Fibroblast of skin of right quadriceps (primary cell): ENCODE measurements at regions not wholly inside any gene's neighbourhood (a gene's known extent, or its start where the extent isn't known, plus 50 kb on each side); places are given as distances from the start of the nearest gene placed in this dataset.
A peak's percentile ranks its signal among the peaks of the same experiment; 100 is the strongest.

Experiments
- DNase-seq: peaks from one replicate; pipeline ENCODE4 v3.0.0-alpha.2; 2013

DNA sequence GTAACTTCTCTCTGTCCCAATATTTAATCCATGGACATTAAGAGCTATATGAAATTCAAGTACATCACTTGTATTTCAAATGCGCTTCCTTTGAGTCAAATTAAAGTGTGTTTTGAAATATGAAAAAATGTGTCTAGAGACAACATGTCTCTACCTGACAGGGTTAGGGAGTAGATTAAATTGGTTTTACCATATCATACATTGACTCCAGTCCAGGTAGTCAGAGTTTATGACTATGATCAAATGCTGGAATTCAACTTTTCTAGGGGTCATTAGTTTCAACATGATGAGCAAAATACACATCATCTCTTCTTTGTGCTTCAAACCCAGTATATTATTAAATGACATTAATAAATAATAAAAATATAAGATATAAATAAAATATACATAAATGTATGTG, 259.2 kb downstream of the CDH10 start:
- no peak for DNase-seq

- DNase-seq, result no peak
These were observed 256.3 kb downstream of the CDH10 start for GRCh38 chr5:24388448-24388847.

DNA sequence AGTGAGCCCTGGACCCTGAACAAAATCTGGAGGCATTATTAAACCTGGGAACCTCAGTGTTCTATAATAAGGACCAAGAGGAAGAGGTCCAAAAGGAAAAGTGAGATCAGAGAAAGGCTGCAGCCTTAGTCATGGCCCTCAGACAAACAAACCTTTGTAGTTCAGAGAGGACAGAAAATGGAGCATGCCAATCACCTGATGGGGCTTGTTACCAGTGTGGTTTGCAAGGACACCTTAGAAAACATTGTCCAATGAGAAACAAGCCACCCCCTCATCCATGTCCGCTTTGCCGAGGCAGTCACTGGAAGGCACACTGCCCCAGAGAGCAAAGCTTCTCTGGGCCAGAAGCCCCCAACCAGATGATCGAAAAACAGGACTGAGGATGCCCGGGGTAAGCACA, 254.8 kb downstream of the CDH10 start:
- no peak for DNase-seq

- DNase-seq, result no peak
These were observed 253.0 kb downstream of the CDH10 start for GRCh38 chr5:24391816-24392215.

DNA sequence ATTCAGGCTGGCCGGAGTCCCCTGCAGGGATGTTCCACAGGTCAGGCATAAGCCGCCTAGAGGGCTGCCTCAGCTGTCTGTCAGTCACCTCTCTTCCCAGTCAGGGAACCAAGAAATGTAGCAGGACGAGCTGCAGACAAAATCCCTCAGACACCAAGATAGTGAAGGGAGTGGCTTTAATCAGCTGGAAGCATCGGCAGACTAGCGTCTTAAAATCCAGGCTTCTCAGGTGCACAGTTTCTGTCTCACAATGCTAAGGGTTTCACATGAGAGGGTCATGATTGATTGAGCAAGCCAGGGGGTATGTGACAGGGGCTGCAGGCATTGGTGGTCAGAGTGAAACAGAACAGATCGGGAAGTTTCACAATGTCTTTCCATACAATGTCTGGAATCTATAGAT, 247.2 kb downstream of the CDH10 start:
- DNase-seq, result no peak

GRCh38 chr5:24401773-24402172, 243.0 kb downstream of the CDH10 start:
- DNase-seq, result peak; percentile 69

DNA sequence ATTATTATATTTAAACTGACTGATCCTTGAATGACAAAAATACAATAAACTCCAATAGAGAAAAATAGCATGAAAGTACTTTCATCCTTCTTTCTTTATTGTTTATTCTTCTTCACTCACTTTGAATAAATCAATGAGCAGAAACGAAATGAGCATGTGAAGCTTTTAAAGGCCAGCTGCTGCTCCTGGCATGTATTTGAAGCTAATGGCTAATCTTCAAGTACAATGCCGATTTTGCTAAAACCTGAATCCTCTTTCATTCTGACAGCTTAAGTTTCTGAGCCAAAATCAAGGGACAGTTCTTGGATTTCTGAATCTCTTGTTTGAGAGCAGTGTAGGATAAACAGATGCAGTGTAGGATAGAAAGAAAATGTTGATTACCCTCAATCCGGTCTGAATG, 237.3 kb downstream of the CDH10 start:
- no peak for DNase-seq

DNA sequence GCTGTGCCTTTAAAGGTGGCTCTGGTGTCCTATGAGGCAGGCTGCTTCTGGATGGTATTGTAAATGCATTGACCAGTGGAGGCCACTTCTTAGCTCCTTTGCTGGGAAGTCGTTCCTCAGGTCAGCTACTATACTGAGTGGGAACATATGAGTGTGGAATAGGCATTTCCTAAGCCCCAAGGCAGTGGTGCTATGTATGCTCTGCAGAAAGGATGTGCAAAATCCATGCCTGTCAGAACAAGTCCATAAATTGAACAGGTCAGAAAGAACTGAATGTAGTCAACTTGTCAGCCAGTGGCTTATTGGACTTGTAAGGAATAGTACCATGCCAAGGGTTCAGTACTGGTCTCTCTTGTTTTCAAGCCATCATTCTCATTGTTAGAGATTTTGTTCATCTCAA, 216.4 kb downstream of the CDH10 start:
- no peak for DNase-seq

- no peak for DNase-seq
These were observed 211.2 kb downstream of the CDH10 start for GRCh38 chr5:24433555-24433954.
